SU-DHL-6 (cell line): ENCODE measurements at regions not wholly inside any gene's neighbourhood (a gene's known extent, or its start where the extent isn't known, plus 50 kb on each side); places are given as distances from the start of the nearest gene placed in this dataset.
"Not testable (repeated sequence)": the region's sequence is repeated elsewhere in the genome, so short reads cannot be mapped to it uniquely, and the experiment has no call there.

Source experiments
- EZH2phosphoT487 ChIP-seq: fragments of 200-600 bp; sonication (generic), shearing (Covaris generic); conservative IDR thresholded peaks from 2 replicates; pipeline ENCODE4 v1.6.1; 2018; ENCODE audit warnings: mild to moderate bottlenecking, antibody characterized with exemption, low read length, moderate library complexity, mixed read lengths
- TF ChIP-seq, protein P1 (sequence below): fragments of 200-600 bp; sonication (generic); IDR thresholded peaks from one replicate; pipeline ENCODE4 v1.5.1; 2017; ENCODE audit warnings: antibody characterized with exemption, mild to moderate bottlenecking, low read length, moderate library complexity; ENCODE audit not compliant: insufficient read depth, poor library complexity, severe bottlenecking

DNA sequence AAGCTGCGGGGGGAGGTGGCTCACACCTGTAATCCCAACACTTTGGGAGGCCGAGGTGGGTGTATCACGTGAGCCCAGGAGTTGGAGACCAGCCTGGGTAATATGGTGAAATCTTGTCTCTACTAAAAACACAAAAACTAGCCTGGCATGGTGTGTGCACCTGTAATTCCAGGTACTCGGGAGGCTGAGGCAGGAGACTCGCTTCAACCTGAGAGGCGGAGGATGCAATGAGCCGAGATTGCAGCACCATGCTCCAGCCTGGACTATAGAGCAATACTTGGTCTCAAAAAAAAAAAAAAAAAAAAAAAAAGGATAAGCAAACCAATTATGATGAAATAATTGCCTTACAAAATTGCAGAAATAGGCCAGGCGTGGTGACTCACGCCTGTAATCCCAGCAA is 311.4 kb upstream of the ZNF337 start:
- not testable (repeated sequence) for TF ChIP-seq EZH2phosphoT487
- TF ChIP-seq, protein P1, sequence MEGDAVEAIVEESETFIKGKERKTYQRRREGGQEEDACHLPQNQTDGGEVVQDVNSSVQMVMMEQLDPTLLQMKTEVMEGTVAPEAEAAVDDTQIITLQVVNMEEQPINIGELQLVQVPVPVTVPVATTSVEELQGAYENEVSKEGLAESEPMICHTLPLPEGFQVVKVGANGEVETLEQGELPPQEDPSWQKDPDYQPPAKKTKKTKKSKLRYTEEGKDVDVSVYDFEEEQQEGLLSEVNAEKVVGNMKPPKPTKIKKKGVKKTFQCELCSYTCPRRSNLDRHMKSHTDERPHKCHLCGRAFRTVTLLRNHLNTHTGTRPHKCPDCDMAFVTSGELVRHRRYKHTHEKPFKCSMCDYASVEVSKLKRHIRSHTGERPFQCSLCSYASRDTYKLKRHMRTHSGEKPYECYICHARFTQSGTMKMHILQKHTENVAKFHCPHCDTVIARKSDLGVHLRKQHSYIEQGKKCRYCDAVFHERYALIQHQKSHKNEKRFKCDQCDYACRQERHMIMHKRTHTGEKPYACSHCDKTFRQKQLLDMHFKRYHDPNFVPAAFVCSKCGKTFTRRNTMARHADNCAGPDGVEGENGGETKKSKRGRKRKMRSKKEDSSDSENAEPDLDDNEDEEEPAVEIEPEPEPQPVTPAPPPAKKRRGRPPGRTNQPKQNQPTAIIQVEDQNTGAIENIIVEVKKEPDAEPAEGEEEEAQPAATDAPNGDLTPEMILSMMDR, result not testable (repeated sequence)
